T-helper 2 cell (primary cell): ENCODE measurements at regions not wholly inside any gene's neighbourhood (a gene's known extent, or its start where the extent isn't known, plus 50 kb on each side); places are given as distances from the start of the nearest gene placed in this dataset.
"Not testable (repeated sequence)": the region's sequence is repeated elsewhere in the genome, so short reads cannot be mapped to it uniquely, and the experiment has no call there.

ENCODE experiments used
- DNase-seq, 5 experiments: peaks; one replicate each; pipeline versions ENCODE4 v3.0.0 to v3.0.0-alpha.2; 2012 to 2022

DNA sequence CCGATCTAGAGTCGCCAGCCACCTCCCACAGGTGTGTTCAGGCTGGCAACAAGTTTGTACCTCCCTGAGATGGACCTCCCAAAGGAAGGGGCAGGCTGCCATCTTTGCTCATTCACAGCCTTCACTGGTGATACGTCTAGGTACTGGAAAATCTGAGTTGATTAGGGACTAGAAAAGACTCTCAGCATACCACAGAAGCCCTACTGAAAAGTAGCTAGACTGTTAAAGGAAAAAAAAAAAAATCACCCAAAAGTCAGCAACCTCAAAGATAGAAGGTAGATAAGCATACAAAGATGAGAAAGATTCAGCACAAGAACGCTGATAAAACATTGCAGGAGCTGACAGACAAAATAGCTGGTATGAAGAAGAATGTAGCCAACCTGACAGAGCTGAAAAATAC is 128.6 kb upstream of the WDR75 start:
- DNase-seq: peak in 1 of 5 experiments; percentile 52

DNA sequence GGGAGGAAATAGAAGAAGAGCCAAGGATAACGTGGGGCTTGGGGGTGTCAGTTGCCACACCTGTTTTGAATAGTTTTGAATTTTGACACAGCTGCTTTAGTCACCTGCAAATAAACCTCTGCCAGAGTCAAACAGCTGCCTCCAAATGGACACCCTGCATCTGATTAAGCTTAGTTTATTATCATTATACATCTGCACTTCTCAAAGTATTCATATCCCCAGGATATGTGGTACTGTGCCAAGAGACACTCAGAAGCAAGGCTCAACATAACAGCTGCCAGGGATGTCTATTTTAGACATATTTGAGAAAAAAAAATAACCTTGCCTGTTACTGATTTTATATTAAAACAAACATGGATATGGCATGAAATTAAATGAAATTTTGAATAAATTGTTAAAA is 122.5 kb upstream of the WDR75 start:
- no peak for DNase-seq

DNA sequence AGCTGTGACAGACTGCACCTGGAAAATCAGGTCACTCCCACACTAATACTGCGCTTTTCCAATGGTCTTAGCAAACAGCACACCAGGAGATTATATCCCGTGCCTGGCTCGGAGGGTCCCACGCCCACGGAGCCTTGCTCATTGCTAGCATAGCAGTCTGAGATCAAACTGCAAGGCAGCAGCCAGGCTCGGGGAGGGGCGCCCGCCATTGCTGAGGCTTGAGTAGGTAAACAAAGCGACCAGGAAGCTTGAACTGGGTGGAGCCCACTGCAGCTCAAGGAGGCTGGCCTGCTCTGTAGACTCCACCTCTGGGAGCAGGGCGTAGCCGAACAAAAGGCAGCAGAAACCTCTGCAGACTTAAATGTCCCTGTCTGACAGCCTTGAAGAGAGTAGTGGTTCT is 121.8 kb upstream of the WDR75 start:
- not testable (repeated sequence) for DNase-seq

DNA sequence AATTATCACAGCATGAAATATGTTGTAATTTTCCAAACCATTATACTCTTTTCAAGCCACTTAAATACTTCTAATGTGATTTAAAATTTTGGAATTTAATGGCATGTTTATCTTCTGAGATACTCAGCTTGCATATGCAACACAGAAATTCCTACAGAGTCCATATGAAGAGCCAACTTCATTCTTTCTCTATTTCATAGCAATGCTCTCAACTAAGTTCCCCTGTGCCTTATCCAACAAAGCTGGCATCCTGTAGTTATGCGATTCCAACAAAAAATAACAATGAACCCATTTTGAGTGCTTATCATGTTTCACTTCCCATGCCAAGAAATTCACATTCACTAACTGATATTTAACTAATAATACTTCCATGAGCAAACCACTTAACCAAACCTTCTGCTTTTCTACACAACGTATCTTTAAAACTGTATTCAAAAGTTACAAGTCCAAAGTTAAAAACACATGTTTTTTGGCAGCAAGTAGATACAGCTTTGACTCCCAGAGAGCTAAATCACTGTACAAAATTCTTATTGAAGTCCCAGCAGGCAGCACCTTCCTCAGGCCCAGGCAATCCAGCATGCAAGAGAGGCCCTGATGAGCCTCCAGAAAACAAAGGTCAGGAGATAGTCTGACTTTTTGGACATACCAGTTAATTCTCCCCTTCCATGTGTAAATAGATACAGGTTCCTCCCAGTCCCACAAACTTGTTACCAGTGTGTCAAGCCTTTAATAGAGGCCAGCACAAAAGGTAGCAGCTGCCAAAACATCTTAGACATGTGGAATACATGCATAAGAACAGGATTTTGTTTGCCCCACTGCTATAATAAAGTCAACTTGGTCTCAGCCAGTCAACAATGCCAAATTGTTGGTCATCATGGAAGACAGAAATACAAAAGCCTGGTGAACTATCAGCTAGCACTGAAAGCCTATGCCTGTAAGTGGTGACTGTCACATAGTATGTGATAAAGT is 113.1 kb upstream of the WDR75 start:
- DNase-seq: no peak

DNA sequence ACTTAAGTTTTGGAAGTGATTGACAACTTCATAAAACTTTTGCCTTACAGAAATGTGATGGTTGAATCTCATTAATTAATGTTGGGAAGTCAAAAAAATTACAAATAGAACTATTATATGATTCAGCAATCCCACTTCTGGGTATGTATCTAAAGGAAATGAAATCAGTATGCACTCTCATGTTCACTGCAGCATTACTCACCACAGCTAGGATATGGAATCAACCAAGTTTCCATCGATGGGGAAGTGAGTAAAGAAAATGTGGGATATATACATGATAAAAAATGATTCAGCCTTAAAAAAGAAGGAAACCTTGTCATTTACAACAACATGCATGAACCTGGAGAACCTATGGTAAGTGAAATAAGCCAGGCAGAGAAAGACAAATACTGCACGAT is 112.4 kb upstream of the WDR75 start:
- no peak for DNase-seq

DNA sequence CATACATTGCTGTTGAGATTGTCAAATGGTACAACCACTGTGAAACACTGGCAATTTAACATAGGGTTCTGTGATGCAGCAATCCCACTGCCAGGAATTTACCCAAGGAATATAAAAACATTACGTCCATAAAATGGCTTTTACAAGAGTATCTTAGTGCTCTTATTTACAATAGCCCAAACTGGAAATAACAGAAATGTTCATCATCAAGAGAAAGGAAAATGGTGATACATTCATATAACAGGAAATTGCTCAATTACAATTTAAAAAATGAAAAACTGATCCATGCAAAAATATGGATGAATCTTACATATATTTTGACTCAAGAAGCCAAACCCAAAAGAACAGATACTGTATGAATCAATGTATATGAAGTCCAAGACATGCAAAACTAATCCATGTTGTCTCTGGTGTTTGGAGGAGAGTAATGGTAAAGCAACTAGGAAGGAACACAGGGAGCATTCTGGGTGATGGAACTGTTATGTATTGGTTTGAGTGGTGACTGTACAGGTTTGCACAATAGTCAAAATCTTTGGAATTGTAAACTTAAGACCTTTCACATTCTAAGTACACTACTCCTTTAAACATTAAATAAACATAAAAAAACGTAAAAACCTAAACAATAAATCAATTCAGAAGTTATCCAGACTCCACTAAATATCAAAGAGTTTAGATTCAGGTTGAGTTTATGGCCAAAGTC is 104.8 kb upstream of the WDR75 start:
- DNase-seq: no peak

DNA sequence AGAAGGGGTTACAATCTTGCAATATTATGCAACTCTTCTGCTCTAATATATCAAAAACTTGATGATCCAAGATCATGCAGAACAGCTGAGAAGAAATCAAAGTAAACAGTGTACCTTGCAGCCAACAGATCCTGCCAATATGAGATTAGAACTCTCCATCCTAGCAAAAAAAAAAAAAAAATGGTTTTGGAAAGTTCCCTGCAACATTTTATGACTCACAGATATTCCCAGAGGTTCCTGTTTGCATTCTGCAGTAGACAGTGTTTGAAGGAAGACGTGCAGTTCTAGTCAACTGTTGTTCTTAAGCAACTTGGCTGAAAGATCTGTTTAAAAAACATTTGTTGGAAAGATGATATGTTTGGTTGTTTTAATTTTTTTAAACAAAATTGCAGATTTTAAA is 103.6 kb upstream of the WDR75 start:
- DNase-seq: no peak

DNA sequence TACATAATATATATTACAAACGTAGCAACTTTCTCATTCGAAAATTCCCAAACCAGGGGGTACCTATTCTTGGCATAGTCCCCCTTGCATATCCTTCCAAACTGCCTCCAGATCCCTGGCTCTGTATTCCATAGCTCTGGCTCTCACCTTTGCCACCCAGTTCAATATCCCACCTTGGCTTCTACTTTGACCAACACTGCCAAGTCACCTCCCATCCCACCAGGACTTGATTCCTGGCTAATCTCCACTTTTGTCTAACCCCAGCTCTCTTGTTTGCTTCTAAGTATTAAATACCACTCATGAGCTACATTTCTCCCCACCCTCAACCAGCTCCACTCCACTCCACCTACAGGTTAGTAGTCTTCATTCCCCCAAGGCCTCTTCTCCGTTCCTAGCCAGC is 103.2 kb upstream of the WDR75 start:
- no peak for DNase-seq

DNA sequence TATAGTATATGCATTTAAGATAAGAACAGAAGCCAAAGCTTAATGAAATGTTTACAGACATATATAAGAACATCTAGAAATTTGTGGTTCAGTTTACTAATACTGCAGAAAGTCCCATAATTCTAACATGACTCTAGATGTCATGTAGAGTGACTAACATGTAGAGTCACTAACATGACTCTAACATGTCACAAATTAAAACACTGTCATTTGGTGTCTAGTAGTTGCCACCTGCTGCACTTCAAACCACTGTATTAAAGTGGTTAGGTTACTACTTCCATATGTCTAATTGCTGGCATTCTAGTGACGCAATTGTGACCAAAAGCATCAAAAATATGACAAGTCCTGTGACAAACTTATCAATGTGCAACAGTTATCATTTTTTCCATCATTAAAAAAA is 100.2 kb upstream of the WDR75 start:
- DNase-seq: no peak

DNA sequence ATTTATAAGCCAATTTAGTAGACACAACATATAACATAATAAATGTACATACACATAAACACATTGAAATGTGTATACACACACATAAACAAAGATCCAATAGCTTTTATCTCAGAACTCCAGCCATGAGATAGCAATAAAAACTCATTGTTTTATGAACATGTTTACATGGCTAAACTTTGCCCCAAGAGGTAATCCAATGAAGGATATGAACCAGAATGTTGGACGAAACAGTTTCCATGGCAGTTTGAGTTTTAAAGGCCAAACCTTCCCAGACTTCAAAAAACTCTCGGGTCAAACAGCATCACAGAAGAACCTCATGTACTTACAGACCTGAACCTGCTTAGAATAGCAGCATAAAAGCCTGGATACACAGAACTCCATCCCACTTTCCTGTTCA is 97.2 kb upstream of the WDR75 start:
- no peak for DNase-seq

DNA sequence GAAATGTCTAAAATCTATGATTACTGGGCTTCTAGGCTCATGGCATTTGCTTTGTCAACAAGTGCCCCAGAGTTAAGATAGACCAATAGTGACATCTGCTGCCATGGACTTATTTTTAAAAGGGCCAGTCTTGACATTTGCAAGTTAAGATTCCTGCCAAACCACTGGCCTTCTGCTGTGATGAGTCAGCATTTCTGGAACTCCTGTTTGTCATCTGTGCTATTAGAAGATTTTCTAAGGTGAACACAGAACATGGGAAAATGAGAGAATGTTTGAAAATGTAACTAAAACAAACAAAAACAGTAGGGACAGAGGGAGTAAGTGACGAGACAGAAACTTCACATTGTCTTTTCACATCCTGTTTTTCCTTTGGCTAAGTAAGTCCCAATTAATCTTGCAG is 93.7 kb upstream of the WDR75 start:
- peak in 2 of 5 experiments; percentile 10 to 23 for DNase-seq

DNA sequence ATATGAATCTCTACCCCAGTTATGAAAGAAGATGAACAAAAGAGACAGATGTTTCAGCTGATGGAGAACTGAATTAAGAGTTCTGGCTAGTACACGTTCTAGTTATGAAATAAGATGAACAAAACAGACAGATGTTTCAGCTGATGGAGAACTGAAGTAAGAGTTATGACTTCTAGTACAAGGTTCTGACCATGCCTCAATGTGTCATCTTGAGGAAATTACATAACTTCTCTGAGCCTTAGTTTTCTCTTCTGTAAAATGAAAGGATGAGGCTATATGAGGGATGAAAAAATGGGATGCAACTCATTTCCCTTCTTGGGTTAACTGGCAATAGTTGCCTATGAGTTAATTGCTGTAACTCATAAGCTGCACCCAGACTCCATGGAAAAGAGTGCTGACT is 92.9 kb upstream of the WDR75 start:
- no peak for DNase-seq

DNA sequence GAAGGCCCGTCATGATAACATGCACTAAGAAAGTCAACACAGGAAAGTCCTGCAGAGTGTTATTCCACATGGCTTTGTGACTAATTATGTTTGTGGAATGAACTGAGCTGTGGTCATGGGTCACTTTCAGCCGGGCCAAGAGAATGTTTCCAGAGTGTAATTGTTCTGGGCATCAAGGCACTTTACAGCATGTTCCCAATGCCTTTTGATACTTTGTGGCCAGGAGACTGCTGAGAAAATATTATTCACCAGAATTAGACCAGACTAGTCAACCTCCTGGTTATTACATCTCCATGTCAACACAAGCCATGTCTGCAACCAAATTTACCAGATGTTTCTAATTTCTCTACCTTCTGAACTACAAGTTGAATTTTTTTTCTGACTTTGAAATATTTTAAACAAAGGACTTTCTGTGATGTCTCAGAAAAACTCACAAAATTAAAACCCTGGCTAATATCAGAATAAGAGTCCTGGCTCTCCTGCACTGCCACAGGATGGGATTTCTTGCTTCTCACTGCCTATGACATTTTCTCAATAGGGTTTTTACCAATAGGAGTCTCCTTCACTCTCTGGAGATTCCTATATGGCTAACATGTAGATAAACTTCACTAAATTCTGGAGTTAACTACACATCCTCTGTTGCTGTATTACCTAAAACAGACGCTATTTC is 90.6 kb upstream of the WDR75 start:
- DNase-seq: no peak

DNA sequence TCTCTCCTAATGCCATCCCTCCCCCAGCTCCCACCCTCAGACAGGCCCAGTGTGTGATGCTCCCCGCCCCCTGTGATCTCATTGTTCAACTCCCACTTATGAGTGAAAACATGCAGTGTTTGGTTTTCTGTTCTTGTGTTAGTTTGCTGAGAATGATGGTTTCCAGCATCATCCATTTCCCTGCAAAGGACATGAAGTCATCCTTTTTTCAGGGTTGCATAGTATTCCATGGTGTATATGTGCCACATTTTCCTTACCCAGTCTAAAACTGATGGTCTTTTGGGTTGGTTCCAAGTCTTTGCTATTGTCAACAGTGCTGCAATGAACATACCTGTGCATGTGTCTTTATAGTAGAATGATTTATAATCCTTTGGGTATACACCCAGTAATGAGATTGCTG is 89.3 kb upstream of the WDR75 start:
- not testable (repeated sequence) for DNase-seq

DNA sequence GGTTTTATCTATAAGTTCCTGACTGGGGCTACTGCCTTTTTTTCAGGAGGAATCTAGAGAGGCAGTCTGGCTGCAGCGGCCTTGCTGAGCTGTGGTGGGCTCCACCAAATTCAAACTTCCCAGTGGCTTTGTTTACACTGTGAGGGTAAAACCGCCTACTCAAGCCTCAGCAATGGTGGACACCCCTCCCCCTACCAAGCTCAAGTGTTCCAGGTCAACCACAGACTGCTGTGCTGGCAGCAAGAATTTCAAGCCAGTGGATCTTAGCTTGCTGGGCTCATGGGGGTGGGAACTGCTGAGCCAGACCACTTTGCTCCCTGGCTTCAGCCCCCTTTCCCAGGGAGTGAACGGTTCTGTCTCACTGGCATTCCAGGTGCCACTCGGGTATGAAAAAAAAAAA is 83.9 kb upstream of the WDR75 start:
- DNase-seq: not testable (repeated sequence)

DNA sequence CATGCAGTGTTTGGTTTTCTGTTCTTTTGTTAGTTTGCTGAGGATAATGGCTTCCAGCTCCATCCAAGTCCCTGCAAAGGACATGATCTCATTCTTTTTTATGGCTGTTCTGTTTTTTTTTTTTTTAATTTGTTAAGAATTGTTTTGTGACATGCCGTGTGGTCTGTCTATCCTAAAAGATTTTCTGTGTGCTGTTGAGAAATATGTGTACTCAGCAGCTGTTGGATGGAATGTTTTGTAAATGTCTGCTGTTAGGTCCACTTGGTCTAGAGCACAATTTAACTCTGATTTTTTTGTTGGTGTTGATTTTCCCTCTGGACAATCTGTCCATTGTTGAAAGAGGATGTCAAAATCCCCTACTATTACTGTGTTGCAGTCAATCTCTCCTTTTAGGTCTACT is 80.4 kb upstream of the WDR75 start:
- DNase-seq: no peak

DNA sequence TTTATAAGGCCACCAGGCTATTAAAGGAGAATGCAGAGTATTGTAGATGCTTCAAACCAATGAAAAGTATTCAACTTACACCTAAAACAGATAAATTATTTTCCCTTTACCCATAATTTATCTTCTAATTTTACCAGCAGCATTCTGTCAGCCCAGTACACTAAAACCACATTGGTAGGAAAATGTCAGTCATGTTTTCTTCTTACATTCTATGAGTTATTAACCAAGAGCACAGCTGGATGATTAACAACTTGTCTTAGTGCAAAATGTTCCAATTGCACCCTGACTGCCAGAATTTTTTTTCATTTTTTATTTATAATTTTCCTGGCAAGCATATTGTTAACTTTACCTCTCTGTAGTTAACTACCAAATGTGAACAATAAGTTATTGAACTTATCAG is 79.0 kb upstream of the WDR75 start:
- DNase-seq: no peak

DNA sequence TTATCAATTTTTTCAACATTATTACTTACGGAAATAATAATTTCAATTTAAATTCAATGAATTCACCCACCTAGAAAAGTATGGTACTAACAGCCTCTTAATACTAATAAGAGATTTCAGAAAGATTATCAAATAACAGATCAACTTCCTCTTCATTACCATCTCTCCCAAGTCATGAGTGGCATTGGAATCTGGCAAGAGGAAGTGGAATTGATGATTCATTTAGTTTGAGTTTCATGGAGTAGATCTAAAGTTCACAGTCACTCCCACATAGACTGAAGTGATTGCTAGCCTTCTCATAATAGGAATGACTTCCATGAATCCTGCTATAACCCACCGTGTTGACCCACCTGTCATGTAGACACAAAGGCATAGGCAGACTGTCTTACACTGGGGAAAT is 77.7 kb upstream of the WDR75 start:
- no peak for DNase-seq

DNA sequence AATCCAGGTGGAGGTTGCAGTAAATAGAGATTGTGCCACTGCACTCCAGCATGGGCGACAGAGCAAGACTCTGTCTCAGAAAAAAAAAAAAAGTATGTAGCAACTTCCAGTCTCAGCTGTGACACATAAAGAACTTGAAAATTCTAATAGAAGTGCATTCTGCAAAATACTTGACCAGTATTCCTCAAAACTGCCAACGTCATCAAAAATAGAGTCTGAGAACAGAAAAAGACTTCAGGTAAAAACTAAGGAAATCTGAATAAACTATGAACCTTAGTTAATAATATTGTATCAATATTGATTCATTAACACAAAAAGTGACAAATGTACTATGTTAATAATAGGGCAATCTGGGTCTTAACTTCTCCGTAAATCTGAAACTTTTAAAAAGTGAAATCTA is 76.7 kb upstream of the WDR75 start:
- DNase-seq: no peak

DNA sequence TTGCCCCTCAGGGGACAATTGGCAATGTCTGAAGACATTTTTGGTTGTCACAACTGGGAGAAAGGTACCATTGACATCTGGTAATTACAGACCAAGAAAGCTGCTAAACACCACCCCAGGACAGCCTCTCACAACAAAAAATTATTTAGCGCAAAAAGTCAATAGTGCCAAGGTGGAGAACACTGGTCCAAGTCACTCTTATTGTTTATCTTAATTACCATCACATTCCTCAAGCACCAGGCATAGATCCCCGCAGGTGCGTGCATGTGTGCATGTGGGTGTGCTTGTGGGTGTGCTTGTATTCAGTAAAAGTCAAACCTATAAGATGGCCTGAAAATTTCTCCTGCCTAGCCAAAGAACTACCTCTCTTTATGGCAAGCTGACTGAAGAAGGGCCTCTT is 74.9 kb upstream of the WDR75 start:
- no peak for DNase-seq

DNA sequence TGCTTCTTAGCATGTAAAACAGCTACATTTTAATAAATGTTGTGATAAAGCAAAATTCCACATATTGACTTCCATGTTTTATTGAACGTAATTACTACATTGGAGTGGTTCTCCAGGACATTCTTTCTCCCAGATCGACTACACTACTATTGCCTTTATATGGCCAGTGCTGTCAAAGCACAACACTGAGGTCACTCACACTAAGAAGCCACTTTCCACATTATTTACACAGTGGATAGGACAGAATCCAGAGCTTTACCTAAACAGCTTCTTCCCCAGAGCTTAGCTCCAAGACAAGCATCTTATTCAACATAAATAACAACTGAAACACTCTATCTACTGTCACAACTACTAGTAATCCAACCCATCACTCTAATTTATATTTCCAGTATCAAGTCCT is 73.9 kb upstream of the WDR75 start:
- DNase-seq: no peak

DNA sequence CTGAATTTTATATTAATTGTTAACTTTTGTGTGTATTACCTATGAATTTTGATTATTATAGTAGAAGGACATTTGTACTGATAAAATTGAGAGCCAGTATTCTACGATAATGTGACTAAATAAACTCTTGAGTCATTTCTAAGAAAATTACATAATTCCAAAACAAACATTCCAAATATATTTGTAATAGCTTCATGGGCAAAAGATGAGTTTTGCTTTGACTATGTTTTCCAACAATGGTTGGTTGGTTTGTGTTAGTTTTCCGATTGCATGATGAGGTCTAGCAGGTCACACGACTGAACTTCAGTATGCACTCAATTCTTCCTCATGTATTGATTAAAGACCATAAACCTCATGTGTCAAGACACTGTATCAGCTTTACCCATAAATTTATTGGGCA is 71.7 kb upstream of the WDR75 start:
- DNase-seq: no peak

DNA sequence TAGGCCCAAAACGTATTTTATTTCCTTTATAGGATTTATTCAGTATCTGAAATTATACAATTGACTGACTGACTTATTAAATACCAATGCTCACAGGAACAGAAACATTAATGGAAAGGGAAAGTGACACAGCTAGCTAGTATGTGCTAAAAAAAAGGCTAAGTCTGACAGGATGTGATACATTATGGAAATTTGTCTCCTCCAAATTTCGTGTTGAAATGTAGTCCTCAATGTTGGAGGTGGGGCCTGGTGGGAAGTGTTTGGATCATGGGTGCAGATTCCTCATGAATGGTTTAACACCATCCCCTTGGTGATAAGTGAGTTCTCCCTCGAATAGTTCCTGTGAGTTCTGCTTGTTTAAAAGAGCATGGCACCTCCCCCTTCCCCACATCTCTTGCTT is 70.6 kb upstream of the WDR75 start:
- DNase-seq: no peak
